ENCODE measurements at regions not wholly inside any gene's neighbourhood (a gene's known extent, or its start where the extent isn't known, plus 50 kb on each side); places are given as distances from the start of the nearest gene placed in this dataset.

GRCh38 chrX:63402106-63402505, 51.0 kb upstream of the SPIN4 start (continued):
- no peak for TF ChIP-seq CSRNP3 (CRISPR knock-in tag; IDR thresholded peaks at IDR 0.05)
- TF ChIP-seq RARB (CRISPR knock-in tag; IDR thresholded peaks at IDR 0.05): no peak
- no peak for TF ChIP-seq OSR1 (CRISPR knock-in tag; IDR thresholded peaks at IDR 0.05)
- TF ChIP-seq TOX (CRISPR knock-in tag; IDR thresholded peaks at IDR 0.05; ENCODE audit: borderline replicate concordance): no peak

Measured in SK-N-SH treated with all-trans-retinoic acid at 6 μM for 48 hours (cell line).